ENCODE measurements at regions not wholly inside any gene's neighbourhood (a gene's known extent, or its start where the extent isn't known, plus 50 kb on each side); places are given as distances from the start of the nearest gene placed in this dataset.

DNA sequence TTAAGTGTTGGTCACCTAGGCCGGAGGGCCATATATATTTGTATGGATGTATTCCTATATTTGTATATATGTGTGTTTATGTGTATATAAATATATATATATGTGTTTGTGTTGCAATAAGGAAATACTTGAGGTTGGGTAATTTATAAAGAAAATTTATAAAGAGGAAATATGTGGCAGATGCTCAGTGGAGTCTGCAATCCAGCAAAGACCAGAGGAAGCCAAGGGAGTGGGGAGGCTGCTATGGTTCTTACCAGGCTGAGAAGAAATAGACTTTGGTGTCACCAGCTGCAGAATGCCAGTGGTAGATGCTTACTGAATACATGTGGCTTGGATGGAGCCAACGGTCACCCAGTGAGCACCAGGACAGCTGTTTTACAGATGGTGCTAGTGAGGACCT is 97.4 kb upstream of the ELOVL5 start:
- Histone ChIP-seq H3K36me3 (no peaks in the 10 kb centered on the region), H3K4me1 (no peaks in the 10 kb centered on the region), H3K27me3 (no peaks in the 10 kb centered on the region), H3K27ac (no peak overlapping the region), H3K9me3 (peaks cover 0 to 6% of the 10 kb centered on the region in 2 donors), H3K4me3 (no peak overlapping the region)
- in situ Hi-C loops (cut with MboI; ENCODE audit: low pct_ligation_motif_present in 1 of 4, low pct_unique_long_range_greater_than_20kb in 1 of 4, low sequenced_read_pairs in 3 of 4) (no loop called here), intact Hi-C loops (cut with DNase I; ENCODE audit: low total_unique reads) (no loop called here)
- WGBS, 2 donors (ENCODE audit: low coverage in 1 of 2): 89 to 100% methylated on average over 1 to 2 of the region's 2 CpGs
- DNase-seq: no peak
- TF ChIP-seq EP300 (IDR thresholded peaks at IDR 0.05; ENCODE audit: low read depth): no peak
- TF ChIP-seq POLR2AphosphoS5 (IDR thresholded peaks at IDR 0.05): no peak
- TF ChIP-seq, protein P1, sequence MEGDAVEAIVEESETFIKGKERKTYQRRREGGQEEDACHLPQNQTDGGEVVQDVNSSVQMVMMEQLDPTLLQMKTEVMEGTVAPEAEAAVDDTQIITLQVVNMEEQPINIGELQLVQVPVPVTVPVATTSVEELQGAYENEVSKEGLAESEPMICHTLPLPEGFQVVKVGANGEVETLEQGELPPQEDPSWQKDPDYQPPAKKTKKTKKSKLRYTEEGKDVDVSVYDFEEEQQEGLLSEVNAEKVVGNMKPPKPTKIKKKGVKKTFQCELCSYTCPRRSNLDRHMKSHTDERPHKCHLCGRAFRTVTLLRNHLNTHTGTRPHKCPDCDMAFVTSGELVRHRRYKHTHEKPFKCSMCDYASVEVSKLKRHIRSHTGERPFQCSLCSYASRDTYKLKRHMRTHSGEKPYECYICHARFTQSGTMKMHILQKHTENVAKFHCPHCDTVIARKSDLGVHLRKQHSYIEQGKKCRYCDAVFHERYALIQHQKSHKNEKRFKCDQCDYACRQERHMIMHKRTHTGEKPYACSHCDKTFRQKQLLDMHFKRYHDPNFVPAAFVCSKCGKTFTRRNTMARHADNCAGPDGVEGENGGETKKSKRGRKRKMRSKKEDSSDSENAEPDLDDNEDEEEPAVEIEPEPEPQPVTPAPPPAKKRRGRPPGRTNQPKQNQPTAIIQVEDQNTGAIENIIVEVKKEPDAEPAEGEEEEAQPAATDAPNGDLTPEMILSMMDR (IDR thresholded peaks at IDR 0.05): no peak
- TF ChIP-seq POLR2A (IDR thresholded peaks at IDR 0.05): no peak

DNA sequence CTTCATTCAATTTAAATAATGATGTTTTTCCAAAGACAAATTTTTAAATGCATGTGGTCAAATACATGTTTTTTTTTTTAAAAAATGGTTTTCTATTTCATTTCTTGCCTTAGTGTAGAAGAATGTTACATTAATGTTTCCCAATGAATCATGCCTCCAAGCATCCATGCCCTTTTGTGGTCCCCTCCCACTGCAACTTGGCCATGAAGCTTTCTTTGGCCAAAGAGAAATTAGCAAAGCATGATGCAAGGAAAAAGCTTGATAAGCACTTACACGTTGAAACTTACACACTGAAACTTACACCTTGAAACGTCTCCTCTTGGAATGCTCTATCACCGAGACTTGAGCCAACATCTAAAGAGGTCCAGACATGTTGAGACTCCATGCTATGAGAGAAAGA is 93.0 kb upstream of the ELOVL5 start:
- Histone ChIP-seq H3K27ac (no peak overlapping the region), H3K4me3 (no peak overlapping the region), H3K4me1 (peaks cover 0 to 4% (median 0%) of the 10 kb centered on the region in 4 donors), H3K27me3 (no peaks in the 10 kb centered on the region), H3K36me3 (no peaks in the 10 kb centered on the region), H3K9me3 (no peaks in the 10 kb centered on the region)
- WGBS, 2 donors (ENCODE audit: low coverage in 1 of 2): 70% methylated on average over 3 of the region's 3 CpGs; no CpG with 5 or more reads in 1 of the 2 donors
- in situ Hi-C loops (cut with MboI; ENCODE audit: low pct_ligation_motif_present in 1 of 4, low pct_unique_long_range_greater_than_20kb in 1 of 4, low sequenced_read_pairs in 3 of 4) (no loop called here), intact Hi-C loops (cut with DNase I; ENCODE audit: low total_unique reads) (no loop called here)
- no peak for DNase-seq
- TF ChIP-seq, protein P1 (IDR thresholded peaks at IDR 0.05): no peak
- TF ChIP-seq EP300 (IDR thresholded peaks at IDR 0.05; ENCODE audit: low read depth): no peak
- no peak for TF ChIP-seq POLR2A (IDR thresholded peaks at IDR 0.05)
- TF ChIP-seq POLR2AphosphoS5 (IDR thresholded peaks at IDR 0.05): no peak

DNA sequence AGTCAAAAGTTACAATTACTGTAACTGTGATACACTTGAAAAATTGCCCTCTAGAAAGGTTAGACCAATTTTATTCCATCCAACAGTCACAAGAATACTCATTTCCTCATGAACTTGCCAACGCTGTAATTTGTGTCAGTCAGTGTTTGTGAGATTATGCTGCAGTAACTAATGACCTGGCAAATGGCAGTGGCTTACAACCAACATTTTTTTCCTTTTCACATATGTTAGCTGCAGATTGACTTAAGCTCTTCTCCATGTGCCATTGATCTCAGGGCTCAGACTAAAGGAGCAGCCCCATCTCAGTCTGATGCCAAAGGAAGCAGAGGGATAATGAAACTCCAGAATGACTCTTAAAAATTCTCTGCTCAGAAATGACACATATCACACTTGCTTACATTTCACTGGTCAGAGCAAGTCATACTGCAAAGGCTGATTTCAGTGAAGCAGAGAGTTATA is 92.3 kb upstream of the ELOVL5 start:
- intact Hi-C loops (cut with DNase I; ENCODE audit: low total_unique reads): no loop called here
- H3K4me1 ChIP-seq: peaks cover 0 to 4% (median 0%) of the 10 kb centered on the region in 4 donors
- DNase-seq: no peak
- no peaks in the 10 kb centered on the region for H3K27me3 ChIP-seq
- no peak overlapping the region for H3K27ac ChIP-seq
- in situ Hi-C loops (cut with MboI; ENCODE audit: low pct_ligation_motif_present in 1 of 4, low pct_unique_long_range_greater_than_20kb in 1 of 4, low sequenced_read_pairs in 3 of 4): no loop called here
- 48 to 75% methylated on average over 1 of the region's 1 CpG for WGBS, 2 donors (ENCODE audit: low coverage in 1 of 2)
- no peak for TF ChIP-seq POLR2A (IDR thresholded peaks at IDR 0.05)
- TF ChIP-seq EP300 (IDR thresholded peaks at IDR 0.05; ENCODE audit: low read depth): no peak
- no peak for TF ChIP-seq POLR2AphosphoS5 (IDR thresholded peaks at IDR 0.05)
- TF ChIP-seq, protein P1 (IDR thresholded peaks at IDR 0.05): no peak
- no peaks in the 10 kb centered on the region for H3K36me3 ChIP-seq
- H3K4me3 ChIP-seq: no peak overlapping the region
- H3K9me3 ChIP-seq: no peaks in the 10 kb centered on the region

DNA sequence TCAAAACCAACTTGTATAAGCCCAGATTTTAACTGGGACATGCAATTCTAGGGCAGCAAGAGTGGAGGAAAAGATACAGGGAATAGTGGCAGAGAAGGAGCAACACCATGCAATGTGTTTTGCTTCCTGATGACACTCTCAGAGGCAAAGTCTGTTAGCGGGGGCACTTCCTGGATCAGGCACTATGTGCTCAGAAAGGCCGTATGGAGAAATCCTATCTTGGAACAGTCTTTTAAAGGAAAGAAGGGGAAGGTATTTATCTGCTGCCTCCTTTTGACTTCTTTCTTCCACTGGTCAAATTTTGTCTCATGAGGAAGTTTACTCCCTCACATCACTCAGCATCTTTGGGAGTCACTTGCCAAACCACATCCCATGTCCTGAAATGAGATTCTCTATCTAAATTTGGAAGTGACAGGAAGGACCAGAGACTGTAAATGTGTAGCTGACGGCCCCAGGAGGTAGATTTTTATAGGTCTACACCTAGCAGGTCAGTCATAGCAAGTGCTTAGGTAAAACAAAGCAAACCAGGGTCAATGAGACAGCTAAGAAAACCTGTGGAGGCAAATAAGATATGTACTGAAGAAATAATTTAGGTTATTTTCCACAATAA is 91.7 kb upstream of the ELOVL5 start:
- H3K9me3 ChIP-seq: no peaks in the 10 kb centered on the region
- no peak for DNase-seq
- peaks cover 0 to 4% (median 0%) of the 10 kb centered on the region in 4 donors for H3K4me1 ChIP-seq
- intact Hi-C loops (cut with DNase I; ENCODE audit: low total_unique reads) (no loop called here), in situ Hi-C loops (cut with MboI; ENCODE audit: low pct_ligation_motif_present in 1 of 4, low pct_unique_long_range_greater_than_20kb in 1 of 4, low sequenced_read_pairs in 3 of 4) (no loop called here)
- no peak overlapping the region for H3K4me3 ChIP-seq
- no peak overlapping the region for H3K27ac ChIP-seq
- TF ChIP-seq POLR2AphosphoS5 (IDR thresholded peaks at IDR 0.05) (no peak), POLR2A (IDR thresholded peaks at IDR 0.05) (no peak), EP300 (IDR thresholded peaks at IDR 0.05; ENCODE audit: low read depth) (no peak)
- TF ChIP-seq, protein P1 (IDR thresholded peaks at IDR 0.05): no peak
- no peaks in the 10 kb centered on the region for H3K36me3 ChIP-seq
- H3K27me3 ChIP-seq: no peaks in the 10 kb centered on the region
- 40 to 60% methylated on average over 1 to 3 of the region's 3 CpGs for WGBS, 2 donors (ENCODE audit: low coverage in 1 of 2)
